ENCODE measurements at regions not wholly inside any gene's neighbourhood (a gene's known extent, or its start where the extent isn't known, plus 50 kb on each side); places are given as distances from the start of the nearest gene placed in this dataset.

DNA sequence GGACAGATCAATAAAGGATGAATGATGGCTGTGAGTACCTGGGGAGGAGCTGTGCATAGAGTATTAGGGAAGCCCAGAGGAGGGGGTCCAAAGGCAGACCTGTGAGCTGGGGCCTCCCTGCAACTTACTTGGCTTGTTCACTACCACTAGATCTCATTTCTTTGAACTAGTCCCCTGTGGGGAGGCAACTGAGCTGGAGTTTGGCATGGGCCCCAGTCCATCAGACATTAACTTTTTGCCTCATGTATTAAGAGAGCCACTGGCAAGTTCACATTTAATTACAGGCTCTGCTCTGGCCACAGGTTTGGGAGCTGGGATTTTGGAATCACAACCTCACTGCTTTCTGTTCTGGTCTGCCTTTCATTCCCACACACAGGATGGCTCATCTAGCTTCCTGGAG is 254.1 kb downstream of the PRL start:
- TF ChIP-seq, protein P1, sequence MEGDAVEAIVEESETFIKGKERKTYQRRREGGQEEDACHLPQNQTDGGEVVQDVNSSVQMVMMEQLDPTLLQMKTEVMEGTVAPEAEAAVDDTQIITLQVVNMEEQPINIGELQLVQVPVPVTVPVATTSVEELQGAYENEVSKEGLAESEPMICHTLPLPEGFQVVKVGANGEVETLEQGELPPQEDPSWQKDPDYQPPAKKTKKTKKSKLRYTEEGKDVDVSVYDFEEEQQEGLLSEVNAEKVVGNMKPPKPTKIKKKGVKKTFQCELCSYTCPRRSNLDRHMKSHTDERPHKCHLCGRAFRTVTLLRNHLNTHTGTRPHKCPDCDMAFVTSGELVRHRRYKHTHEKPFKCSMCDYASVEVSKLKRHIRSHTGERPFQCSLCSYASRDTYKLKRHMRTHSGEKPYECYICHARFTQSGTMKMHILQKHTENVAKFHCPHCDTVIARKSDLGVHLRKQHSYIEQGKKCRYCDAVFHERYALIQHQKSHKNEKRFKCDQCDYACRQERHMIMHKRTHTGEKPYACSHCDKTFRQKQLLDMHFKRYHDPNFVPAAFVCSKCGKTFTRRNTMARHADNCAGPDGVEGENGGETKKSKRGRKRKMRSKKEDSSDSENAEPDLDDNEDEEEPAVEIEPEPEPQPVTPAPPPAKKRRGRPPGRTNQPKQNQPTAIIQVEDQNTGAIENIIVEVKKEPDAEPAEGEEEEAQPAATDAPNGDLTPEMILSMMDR (IDR thresholded peaks at IDR 0.05; ENCODE audit: insufficient read depth, low read length, poor library complexity, severe bottlenecking), result no peak
- DNase-seq (ENCODE audit: extremely low read depth, insufficient read length), result no peak
- Histone ChIP-seq H3K27me3 (replicated peaks; ENCODE audit: control insufficient read depth, insufficient read depth, low read length) (no peaks in the 10 kb centered on the region), H3K4me3 (replicated peaks; ENCODE audit: low read depth, low read length) (no peak overlapping the region), H3K36me3 (ENCODE audit: control insufficient read depth, insufficient read depth, low read length) (no peaks in the 10 kb centered on the region)

DNA sequence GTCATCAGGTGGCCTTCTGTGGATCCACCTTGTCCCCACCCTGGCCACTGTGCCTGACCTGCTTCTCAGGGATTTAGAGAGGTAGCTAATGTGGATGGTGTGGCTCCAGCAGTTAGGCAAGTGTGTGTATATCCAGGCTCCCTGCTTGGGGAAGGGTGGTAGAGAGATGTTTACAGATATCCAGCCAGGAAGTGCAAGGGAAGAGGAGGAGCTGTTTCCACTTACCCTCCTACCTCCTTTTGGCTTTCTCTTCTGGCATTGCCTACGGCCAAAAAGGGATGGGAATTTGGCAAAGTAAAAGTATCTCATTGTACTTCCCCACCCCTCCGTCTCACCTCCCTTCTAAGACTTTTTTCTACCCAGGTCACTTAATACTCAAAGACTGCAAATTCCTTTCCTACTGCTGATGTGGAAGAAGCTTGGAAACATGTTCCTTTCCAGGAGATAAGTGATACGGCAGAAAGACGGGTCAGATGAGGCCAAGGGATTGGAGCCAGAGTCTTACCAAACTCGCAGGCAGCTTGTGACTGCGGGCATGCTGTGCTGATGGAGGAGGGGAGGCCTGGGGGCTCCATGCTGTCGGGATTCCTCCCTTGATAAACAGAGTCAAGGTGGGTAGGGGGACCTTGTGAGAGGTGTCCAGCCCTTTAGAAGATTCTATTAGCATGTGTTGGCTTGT is 253.4 kb downstream of the PRL start:
- H3K36me3 ChIP-seq (ENCODE audit: control insufficient read depth, insufficient read depth, low read length), result no peaks in the 10 kb centered on the region
- H3K4me3 ChIP-seq (replicated peaks; ENCODE audit: low read depth, low read length), result no peak overlapping the region
- no peak for DNase-seq (ENCODE audit: extremely low read depth, insufficient read length)
- TF ChIP-seq, protein P1 (IDR thresholded peaks at IDR 0.05; ENCODE audit: insufficient read depth, low read length, poor library complexity, severe bottlenecking), result no peak
- H3K27me3 ChIP-seq (replicated peaks; ENCODE audit: control insufficient read depth, insufficient read depth, low read length), result no peaks in the 10 kb centered on the region

DNA sequence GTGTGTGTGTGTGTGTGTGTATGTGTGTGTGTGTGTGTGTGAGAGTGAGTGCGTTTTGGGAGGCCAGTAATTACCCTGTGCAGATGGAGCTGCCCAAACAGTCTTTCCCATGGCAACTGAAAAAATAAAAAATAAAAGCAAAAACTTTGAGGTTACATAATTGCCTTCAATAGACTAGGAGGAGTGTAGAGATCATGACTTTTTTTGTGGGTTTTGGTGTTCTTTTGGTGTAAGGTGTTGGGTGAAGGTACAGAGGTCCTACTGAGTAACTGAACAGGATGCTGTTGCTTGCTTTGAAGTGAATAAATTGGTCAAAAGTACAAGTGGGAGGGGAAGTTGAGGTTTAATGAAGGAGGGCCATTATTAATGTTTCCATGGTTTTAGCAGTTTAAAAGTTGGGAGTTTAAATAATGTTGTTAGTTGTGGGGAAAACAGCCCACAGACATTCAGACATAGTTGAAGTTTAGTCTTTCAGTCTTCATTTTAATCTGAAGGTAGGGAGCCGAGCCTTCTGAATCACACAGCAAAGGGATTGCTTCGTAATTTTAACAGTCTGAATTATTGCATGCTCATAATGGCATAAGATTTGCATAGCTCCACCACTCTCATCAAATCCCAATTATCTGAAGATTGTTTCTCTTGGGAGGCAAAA is 251.4 kb downstream of the PRL start:
- no peaks in the 10 kb centered on the region for H3K27me3 ChIP-seq (replicated peaks; ENCODE audit: control insufficient read depth, insufficient read depth, low read length)
- TF ChIP-seq, protein P1 (IDR thresholded peaks at IDR 0.05; ENCODE audit: insufficient read depth, low read length, poor library complexity, severe bottlenecking), result no peak
- H3K4me3 ChIP-seq (replicated peaks; ENCODE audit: low read depth, low read length), result no peak overlapping the region
- no peaks in the 10 kb centered on the region for H3K36me3 ChIP-seq (ENCODE audit: control insufficient read depth, insufficient read depth, low read length)
- DNase-seq (ENCODE audit: extremely low read depth, insufficient read length), result no peak

- no peak overlapping the region for H3K4me3 ChIP-seq (replicated peaks; ENCODE audit: low read depth, low read length)
- H3K36me3 ChIP-seq (ENCODE audit: control insufficient read depth, insufficient read depth, low read length), result no peaks in the 10 kb centered on the region
- no peaks in the 10 kb centered on the region for H3K27me3 ChIP-seq (replicated peaks; ENCODE audit: control insufficient read depth, insufficient read depth, low read length)
- no peak for DNase-seq (ENCODE audit: extremely low read depth, insufficient read length)
- TF ChIP-seq, protein P1 (IDR thresholded peaks at IDR 0.05; ENCODE audit: insufficient read depth, low read length, poor library complexity, severe bottlenecking), result no peak
These were observed 247.8 kb downstream of the PRL start for GRCh38 chr6:22049002-22049401.

- DNase-seq (ENCODE audit: extremely low read depth, insufficient read length), result no peak
- no peaks in the 10 kb centered on the region for H3K36me3 ChIP-seq (ENCODE audit: control insufficient read depth, insufficient read depth, low read length)
- H3K27me3 ChIP-seq (replicated peaks; ENCODE audit: control insufficient read depth, insufficient read depth, low read length), result no peaks in the 10 kb centered on the region
- TF ChIP-seq, protein P1 (IDR thresholded peaks at IDR 0.05; ENCODE audit: insufficient read depth, low read length, poor library complexity, severe bottlenecking), result no peak
- H3K4me3 ChIP-seq (replicated peaks; ENCODE audit: low read depth, low read length), result no peak overlapping the region
These were observed 243.3 kb downstream of the PRL start for GRCh38 chr6:22053391-22053997.

Data from GM06990 (cell line).